Colonic mucosa (tissue), 4 donors: ENCODE measurements at regions not wholly inside any gene's neighbourhood (a gene's known extent, or its start where the extent isn't known, plus 50 kb on each side); places are given as distances from the start of the nearest gene placed in this dataset.
A peak's percentile ranks its signal among the peaks of the same experiment; 100 is the strongest.
"Not testable (repeated sequence)": the region's sequence is repeated elsewhere in the genome, so short reads cannot be mapped to it uniquely, and the experiment has no call there.

Experiments
- DNase-seq: peaks from one replicate; pipeline ENCODE4 v3.0.0-alpha.2; 2020
- H3K27ac ChIP-seq: fragments of 200-600 bp; one replicate; pipeline ENCODE4 v1.8.0; 2021
- H3K27me3 ChIP-seq: fragments of 200-600 bp; one replicate; pipeline ENCODE4 v1.8.0; 2021
- H3K36me3 ChIP-seq: fragments of 200-600 bp; one replicate; pipeline ENCODE4 v1.8.0; 2021
- H3K4me1 ChIP-seq: fragments of 200-600 bp; one replicate; pipeline ENCODE4 v1.8.0; 2021; ENCODE audit warnings: mild to moderate bottlenecking
- H3K4me3 ChIP-seq: fragments of 200-600 bp; one replicate; pipeline ENCODE4 v1.8.0; 2021
- H3K9ac ChIP-seq, 2 donors: one replicate each; pipeline ENCODE4 v1.7.0; 2013; ENCODE audit warnings: control low read depth in 2 of 2, low read depth in 2 of 2, low read length in 2 of 2
- H3K9me3 ChIP-seq: fragments of 200-600 bp; one replicate; pipeline ENCODE4 v1.8.0; 2021
- CTCF ChIP-seq: fragments of 200-600 bp; IDR thresholded peaks from one replicate; pipeline ENCODE4 v1.8.0; 2022; ENCODE audit warnings: antibody characterized with exemption, mild to moderate bottlenecking
- intact Hi-C: fragments of 100-400 bp; cut with DNase I; formaldehyde crosslinking; loops from one replicate; pipeline ENCODE4 v1.14.1; 2022
- donor health status: healthy.
- donor health status: DM: no; HTN: no; CAD: no.
- donor health status: DM: no; HTN: no; CAD: no.

DNA sequence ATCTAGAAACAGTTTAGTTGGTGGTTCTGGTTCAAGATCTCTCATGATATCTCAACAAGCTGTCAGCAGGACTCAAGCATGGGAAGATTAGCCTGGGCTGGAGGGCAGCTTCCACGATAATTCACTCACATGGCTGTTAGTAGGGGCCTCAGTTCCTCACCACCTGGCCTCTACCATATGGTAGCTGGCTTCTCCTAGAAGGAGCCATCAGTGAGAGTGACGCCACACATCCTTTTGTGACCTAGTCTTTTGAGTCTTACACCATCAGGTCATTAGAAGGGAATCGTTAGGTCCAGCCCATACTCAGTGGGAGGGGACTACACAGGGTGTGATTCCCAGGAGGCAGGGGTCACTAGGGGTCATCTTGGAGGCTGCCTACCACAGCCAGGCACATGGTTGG is 239.3 kb upstream of the PLPP4 start:
- no peaks in the 10 kb centered on the region for H3K9me3 ChIP-seq
- H3K27me3 ChIP-seq = no peaks in the 10 kb centered on the region
- H3K4me1 ChIP-seq = no peaks in the 10 kb centered on the region
- no peak overlapping the region for H3K27ac ChIP-seq
- no peak overlapping the region for H3K9ac ChIP-seq
- TF ChIP-seq CTCF = no peak
- DNase-seq = no peak
- H3K4me3 ChIP-seq = no peak overlapping the region
- intact Hi-C loops = no loop called here
- no peaks in the 10 kb centered on the region for H3K36me3 ChIP-seq

GRCh38 chr10:120221873-120222485 is 235.0 kb upstream of the PLPP4 start:
- H3K9me3 ChIP-seq = no peaks in the 10 kb centered on the region
- intact Hi-C loops = no loop called here
- peak; percentile 51 for TF ChIP-seq CTCF

GRCh38 chr10:120229641-120230040 is 227.4 kb upstream of the PLPP4 start:
- Histone ChIP-seq H3K36me3 (no peaks in the 10 kb centered on the region), H3K4me3 (no peak overlapping the region), H3K27ac (no peak overlapping the region), H3K9ac (no peak overlapping the region), H3K9me3 (no peaks in the 10 kb centered on the region), H3K4me1 (no peaks in the 10 kb centered on the region), H3K27me3 (no peaks in the 10 kb centered on the region)
- TF ChIP-seq CTCF = no peak
- no peak for DNase-seq
- intact Hi-C loops = no loop called here

More at GRCh38 chr10:120221873-120222485, 235.0 kb upstream of the PLPP4 start:
- no peaks in the 10 kb centered on the region for H3K36me3 ChIP-seq
- DNase-seq = peak; percentile 54
- H3K27ac ChIP-seq = no peak overlapping the region
- H3K4me3 ChIP-seq = no peak overlapping the region
- no peak overlapping the region for H3K9ac ChIP-seq
- H3K4me1 ChIP-seq = no peaks in the 10 kb centered on the region
- no peaks in the 10 kb centered on the region for H3K27me3 ChIP-seq

DNA sequence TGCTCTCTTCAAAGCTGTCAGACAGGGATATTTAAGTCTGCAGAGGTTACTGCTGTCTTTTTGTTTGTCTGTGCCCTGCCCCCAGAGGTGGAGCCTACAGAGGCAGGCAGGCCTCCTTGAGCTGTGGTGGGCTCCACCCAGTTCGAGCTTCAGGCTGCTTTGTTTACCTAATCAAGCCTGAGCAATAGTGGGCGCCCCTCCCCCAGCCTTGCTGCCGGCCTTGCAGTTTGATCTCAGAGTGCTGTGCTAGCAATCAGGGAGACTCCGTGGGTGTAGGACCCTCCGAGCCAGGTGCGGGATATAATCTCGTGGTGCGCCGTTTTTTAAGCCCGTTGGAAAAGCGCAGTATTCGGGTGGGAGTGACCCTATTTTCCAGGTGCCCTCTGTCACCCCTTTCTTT is 217.3 kb upstream of the PLPP4 start:
- H3K9ac ChIP-seq, H3K27ac ChIP-seq, intact Hi-C loops, H3K36me3 ChIP-seq, H3K9me3 ChIP-seq, H3K27me3 ChIP-seq, H3K4me3 ChIP-seq, H3K4me1 ChIP-seq, DNase-seq: not testable (repeated sequence)

DNA sequence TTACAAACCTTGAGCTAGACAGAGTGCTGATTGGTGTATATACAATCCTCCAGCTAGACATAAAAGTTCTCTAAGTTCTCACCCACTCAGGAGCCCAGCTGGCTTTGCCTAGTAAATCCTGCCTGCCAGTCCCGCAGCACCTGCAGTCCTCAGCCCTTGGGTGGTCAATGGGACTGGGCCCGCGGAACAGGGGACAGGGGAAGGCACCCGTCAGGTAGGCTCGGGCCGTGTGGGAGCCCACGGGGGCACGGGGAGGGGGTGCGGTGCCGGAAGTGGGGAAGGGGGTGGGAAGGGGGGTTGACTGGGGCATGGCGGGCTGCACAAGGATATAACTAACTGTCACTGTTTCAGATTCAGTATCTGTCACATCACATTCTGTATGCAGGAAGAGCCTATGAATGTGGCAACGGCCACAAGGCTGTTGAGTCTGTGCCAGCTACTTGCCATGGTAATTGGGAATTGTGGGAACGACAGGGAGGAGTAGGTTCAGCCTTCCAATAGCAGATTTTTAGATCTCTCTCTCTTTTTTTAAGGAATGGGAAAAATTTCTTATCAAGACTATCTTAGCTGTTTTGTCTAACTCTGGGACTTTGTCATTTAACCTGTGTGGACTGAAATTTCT is 205.1 kb upstream of the PLPP4 start:
- H3K9ac ChIP-seq = no peak overlapping the region
- H3K4me1 ChIP-seq = no peaks in the 10 kb centered on the region
- no peaks in the 10 kb centered on the region for H3K9me3 ChIP-seq
- no peak for DNase-seq
- TF ChIP-seq CTCF = no peak
- no peak overlapping the region for H3K4me3 ChIP-seq
- no peaks in the 10 kb centered on the region for H3K27me3 ChIP-seq
- H3K36me3 ChIP-seq = no peaks in the 10 kb centered on the region
- intact Hi-C loops = no loop called here
- H3K27ac ChIP-seq = no peak overlapping the region

DNA sequence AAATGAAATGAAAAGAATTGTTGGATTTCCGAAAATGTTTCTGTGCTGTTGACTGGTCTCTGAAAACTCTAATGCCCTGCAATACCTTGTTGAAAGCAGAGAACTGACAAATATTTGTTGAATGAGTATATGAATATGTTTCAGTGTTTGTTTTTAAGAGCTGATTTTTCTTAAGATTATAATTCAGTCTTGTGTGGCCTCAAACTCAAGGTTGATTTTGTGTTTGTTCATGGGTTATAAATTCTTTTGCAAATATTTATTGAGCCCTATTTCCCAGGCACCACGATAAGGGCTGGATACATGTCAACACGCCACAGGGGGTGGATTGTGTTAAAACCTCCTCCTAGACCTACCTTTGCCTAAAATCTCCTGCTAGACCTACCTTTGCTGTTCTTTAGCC is 203.9 kb upstream of the PLPP4 start:
- Histone ChIP-seq H3K9me3 (no peaks in the 10 kb centered on the region), H3K27me3 (no peaks in the 10 kb centered on the region), H3K27ac (no peak overlapping the region), H3K4me1 (no peaks in the 10 kb centered on the region), H3K36me3 (no peaks in the 10 kb centered on the region), H3K9ac (no peak overlapping the region), H3K4me3 (no peak overlapping the region)
- TF ChIP-seq CTCF = no peak
- intact Hi-C loops = no loop called here
- no peak for DNase-seq
